Astrocyte (in vitro differentiated cells and primary cell): ENCODE measurements at regions not wholly inside any gene's neighbourhood (a gene's known extent, or its start where the extent isn't known, plus 50 kb on each side); places are given as distances from the start of the nearest gene placed in this dataset.
A peak's percentile ranks its signal among the peaks of the same experiment; 100 is the strongest.

ENCODE experiments used
- DNase-seq: peaks from one replicate; pipeline ENCODE4 v3.0.0-alpha.2; 2010; ENCODE audit warnings: low read depth
- FAIRE-seq: peaks from 2 replicates; lab custom pipeline; 2011; peaks lifted over from hg19 to GRCh38; lab: Jason Lieb, UNC
- H2AFZ ChIP-seq: 2 replicates; pipeline ENCODE4 v1.6.0; 2012; ENCODE audit warnings: low read depth, low read length, inconsistent platforms
- H3K27ac ChIP-seq: 2 replicates; pipeline ENCODE4 v1.5.1; 2011; ENCODE audit warnings: low read depth, low read length, inconsistent platforms
- H3K27me3 ChIP-seq: 2 replicates; pipeline ENCODE4 v1.6.0; 2011; ENCODE audit warnings: low read length, inconsistent platforms; ENCODE audit not compliant: insufficient read depth
- H3K36me3 ChIP-seq: 2 replicates; pipeline ENCODE4 v1.5.1; 2011; ENCODE audit warnings: low read length, inconsistent platforms; ENCODE audit not compliant: insufficient read depth
- H3K4me1 ChIP-seq: 2 replicates; pipeline ENCODE4 v1.5.1; 2011; ENCODE audit warnings: low read length, inconsistent platforms; ENCODE audit not compliant: insufficient read depth
- H3K4me2 ChIP-seq: 2 replicates; pipeline ENCODE4 v1.6.0; 2012; ENCODE audit warnings: low read length, inconsistent platforms
- H3K4me3 ChIP-seq: 2 replicates; pipeline ENCODE4 v1.5.1; 2011; ENCODE audit warnings: low read depth, mild to moderate bottlenecking, low read length, inconsistent platforms; ENCODE audit not compliant: insufficient read depth
- H3K79me2 ChIP-seq: 2 replicates; pipeline ENCODE4 v1.6.0; 2012; ENCODE audit warnings: mild to moderate bottlenecking, low read length, inconsistent platforms; ENCODE audit not compliant: insufficient read depth
- H3K9ac ChIP-seq: 2 replicates; pipeline ENCODE4 v1.6.0; 2012; ENCODE audit warnings: mild to moderate bottlenecking, low read length, inconsistent platforms
- H3K9me3 ChIP-seq: 2 replicates; pipeline ENCODE4 v1.5.1; 2012; ENCODE audit warnings: low read depth, mild to moderate bottlenecking, low read length, inconsistent platforms; ENCODE audit not compliant: insufficient read depth
- H4K20me1 ChIP-seq: 2 replicates; pipeline ENCODE4 v1.6.0; 2012; ENCODE audit warnings: low read length, inconsistent platforms; ENCODE audit not compliant: insufficient read depth
- H3K27ac Mint-ChIP-seq: one replicate; pipeline ENCODE4 v1.8.0; 2021; ENCODE audit warnings: mild to moderate bottlenecking, mixed read lengths; ENCODE audit not compliant: unreplicated experiment
- H3K27me3 Mint-ChIP-seq: one replicate; pipeline ENCODE4 v1.8.0; 2021; ENCODE audit warnings: low read depth, mixed read lengths; ENCODE audit not compliant: unreplicated experiment
- H3K36me3 Mint-ChIP-seq: one replicate; pipeline ENCODE4 v1.8.0; 2021; ENCODE audit warnings: low read depth, mixed read lengths; ENCODE audit not compliant: unreplicated experiment
- H3K4me1 Mint-ChIP-seq: one replicate; pipeline ENCODE4 v1.8.0; 2021; ENCODE audit warnings: low read depth, mixed read lengths; ENCODE audit not compliant: unreplicated experiment
- H3K4me3 Mint-ChIP-seq: one replicate; pipeline ENCODE4 v1.8.0; 2021; ENCODE audit warnings: mild to moderate bottlenecking, moderate library complexity, mixed read lengths; ENCODE audit not compliant: unreplicated experiment
- H3K9me3 Mint-ChIP-seq: one replicate; pipeline ENCODE4 v1.8.0; 2021; ENCODE audit warnings: mild to moderate bottlenecking, mixed read lengths; ENCODE audit not compliant: unreplicated experiment
- CTCF ChIP-seq: IDR thresholded peaks from 2 replicates; pipeline ENCODE4 v1.5.1; 2011; ENCODE audit warnings: low read depth, mild to moderate bottlenecking, inconsistent platforms, low read length, moderate library complexity; ENCODE audit not compliant: insufficient read depth
- EZH2 ChIP-seq: IDR thresholded peaks from 2 replicates; pipeline ENCODE4 v1.6.1; 2012; ENCODE audit warnings: mild to moderate bottlenecking, low read length, inconsistent platforms; ENCODE audit not compliant: insufficient read depth

- no peak overlapping the region for H3K27ac Mint-ChIP-seq
- no peaks in the 10 kb centered on the region for H3K9me3 Mint-ChIP-seq
- peaks cover 33% of the 10 kb centered on the region for H3K4me1 Mint-ChIP-seq
- H3K27me3 Mint-ChIP-seq, result peaks cover 22% of the 10 kb centered on the region
- H3K4me3 Mint-ChIP-seq, result no peak overlapping the region
- Histone ChIP-seq H4K20me1 (no peaks in the 10 kb centered on the region), H2AFZ (no peak overlapping the region), H3K36me3 (no peaks in the 10 kb centered on the region), H3K27ac (no peak overlapping the region), H3K4me2 (no peak overlapping the region), H3K79me2 (no peaks in the 10 kb centered on the region), H3K4me3 (no peak overlapping the region), H3K9me3 (no peaks in the 10 kb centered on the region), H3K4me1 (peaks cover 4% of the 10 kb centered on the region), H3K27me3 (peaks cover 4% of the 10 kb centered on the region), H3K9ac (no peak overlapping the region)
- DNase-seq (no peak), FAIRE-seq (no peak)
- TF ChIP-seq EZH2 (no peak), CTCF (no peak)
- no peaks in the 10 kb centered on the region for H3K36me3 Mint-ChIP-seq
Observed at GRCh38 chr12:5195691-5196090, 152.0 kb downstream of the KCNA5 start.

GRCh38 chr12:5197131-5197530 lies 153.5 kb downstream of the KCNA5 start:
- Histone ChIP-seq H3K9ac (no peak overlapping the region), H3K27me3 (peaks cover 4% of the 10 kb centered on the region), H4K20me1 (no peaks in the 10 kb centered on the region), H3K4me1 (peaks cover 4% of the 10 kb centered on the region), H3K79me2 (no peaks in the 10 kb centered on the region), H3K27ac (no peak overlapping the region), H3K4me2 (peak overlapping the region; percentile 19), H3K4me3 (no peak overlapping the region), H3K36me3 (no peaks in the 10 kb centered on the region), H2AFZ (no peak overlapping the region), H3K9me3 (no peaks in the 10 kb centered on the region)
- Mint-ChIP-seq H3K4me1 (peaks cover 34% of the 10 kb centered on the region), H3K9me3 (no peaks in the 10 kb centered on the region), H3K27me3 (peaks cover 31% of the 10 kb centered on the region), H3K36me3 (no peaks in the 10 kb centered on the region), H3K4me3 (no peak overlapping the region), H3K27ac (no peak overlapping the region)
- FAIRE-seq (peak; percentile 59), DNase-seq (peak; percentile 93)
- TF ChIP-seq EZH2 (no peak), CTCF (no peak)

GRCh38 chr12:5197656-5198055 lies 154.0 kb downstream of the KCNA5 start:
- H3K9me3 ChIP-seq, result no peaks in the 10 kb centered on the region
- peaks cover 32% of the 10 kb centered on the region for H3K4me1 Mint-ChIP-seq
- H4K20me1 ChIP-seq, result no peaks in the 10 kb centered on the region
- H3K27me3 Mint-ChIP-seq, result peaks cover 36% of the 10 kb centered on the region
- TF ChIP-seq CTCF (no peak), EZH2 (no peak)
- peaks cover 4% of the 10 kb centered on the region for H3K4me1 ChIP-seq
- no peaks in the 10 kb centered on the region for H3K9me3 Mint-ChIP-seq
- H3K4me3 ChIP-seq, result no peak overlapping the region
- H3K79me2 ChIP-seq, result no peaks in the 10 kb centered on the region
- H3K9ac ChIP-seq, result no peak overlapping the region
- FAIRE-seq (no peak), DNase-seq (no peak)
- no peak overlapping the region for H3K27ac Mint-ChIP-seq
- H2AFZ ChIP-seq, result no peak overlapping the region
- H3K36me3 ChIP-seq, result no peaks in the 10 kb centered on the region
- H3K4me2 ChIP-seq, result peak overlapping the region; percentile 19
- H3K27me3 ChIP-seq, result peaks cover 4% of the 10 kb centered on the region
- H3K36me3 Mint-ChIP-seq, result no peaks in the 10 kb centered on the region
- H3K27ac ChIP-seq, result no peak overlapping the region
- H3K4me3 Mint-ChIP-seq, result no peak overlapping the region
